Hematopoietic multipotent progenitor cell treated with erythropoietin and hydrocortisone succinate and interleukin-3 and kit ligand, for 4 days (in vitro differentiated cells): ENCODE measurements at regions not wholly inside any gene's neighbourhood (a gene's known extent, or its start where the extent isn't known, plus 50 kb on each side); places are given as distances from the start of the nearest gene placed in this dataset.
A peak's percentile ranks its signal among the peaks of the same experiment; 100 is the strongest.

Experiments used
- DNase-seq: peaks from one replicate; pipeline ENCODE4 v3.0.0-alpha.2; 2015

GRCh38 chr12:11568762-11569478, 80.6 kb upstream of the ETV6 start:
- DNase-seq: no peak

GRCh38 chr12:11569716-11570115, 79.8 kb upstream of the ETV6 start:
- DNase-seq: no peak

GRCh38 chr12:11573880-11574279, 75.6 kb upstream of the ETV6 start:
- no peak for DNase-seq

- peak; percentile 37 for DNase-seq
These were observed 73.4 kb upstream of the ETV6 start for GRCh38 chr12:11576104-11576503.

- no peak for DNase-seq
These were observed 71.7 kb upstream of the ETV6 start for GRCh38 chr12:11577658-11578260.

- no peak for DNase-seq
These were observed 70.9 kb upstream of the ETV6 start for GRCh38 chr12:11578461-11578993.

GRCh38 chr12:11580125-11580751, 69.2 kb upstream of the ETV6 start:
- peak; percentile 60 for DNase-seq

GRCh38 chr12:11581179-11581755, 68.2 kb upstream of the ETV6 start:
- peak; percentile 93 for DNase-seq

- no peak for DNase-seq
These were observed 65.1 kb upstream of the ETV6 start for GRCh38 chr12:11584221-11584855.

- no peak for DNase-seq
These were observed 57.0 kb upstream of the ETV6 start for GRCh38 chr12:11592484-11592883.

GRCh38 chr12:11593013-11593412, 56.5 kb upstream of the ETV6 start:
- DNase-seq: no peak

- DNase-seq: peak; percentile 86
These were observed 54.4 kb upstream of the ETV6 start for GRCh38 chr12:11595080-11595479.

GRCh38 chr12:11596141-11596540, 53.3 kb upstream of the ETV6 start:
- peak; percentile 68 for DNase-seq

- no peak for DNase-seq
These were observed 50.6 kb upstream of the ETV6 start for GRCh38 chr12:11598900-11599299.
